GM12891 (cell line): ENCODE measurements at regions not wholly inside any gene's neighbourhood (a gene's known extent, or its start where the extent isn't known, plus 50 kb on each side); places are given as distances from the start of the nearest gene placed in this dataset.

Source experiments
- POLR2A ChIP-seq: IDR thresholded peaks from 2 replicates; pipeline ENCODE4 v1.6.1; 2011; ENCODE audit warnings: low read depth, low read length, control low read depth
- POU2F2 ChIP-seq: IDR thresholded peaks from 2 replicates; pipeline ENCODE4 v1.6.1; 2011; ENCODE audit warnings: low read depth, mild to moderate bottlenecking, control low read depth, low read length, moderate library complexity

DNA sequence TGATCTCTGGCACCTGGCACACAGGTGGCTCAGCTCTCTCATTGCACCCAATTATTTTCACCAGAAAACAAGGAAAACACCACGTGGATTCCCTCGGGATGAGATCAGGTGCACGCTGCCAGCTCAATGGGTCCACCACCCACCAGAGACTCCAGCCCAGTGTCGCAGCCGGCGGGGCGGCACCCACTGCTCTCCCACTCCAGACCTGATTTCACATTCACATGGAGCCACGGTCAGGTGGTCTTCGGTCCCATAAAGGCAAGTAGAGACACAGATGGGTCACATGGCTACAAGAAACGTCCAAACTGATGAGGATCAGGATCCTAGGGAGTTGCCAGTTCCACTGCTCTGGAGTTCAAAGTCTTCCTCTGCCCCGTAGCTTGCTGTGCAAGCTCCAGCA lies 217.6 kb downstream of the ANKRD30B start:
- TF ChIP-seq POLR2A (no peak), POU2F2 (no peak)
